H1 (cell line): ENCODE measurements at regions not wholly inside any gene's neighbourhood (a gene's known extent, or its start where the extent isn't known, plus 50 kb on each side); places are given as distances from the start of the nearest gene placed in this dataset.
A peak's percentile ranks its signal among the peaks of the same experiment; 100 is the strongest.

Experiments used
- CTCF ChIA-PET: fragments of 300-600 bp; sonication (Branson Sonifier 250); formaldehyde crosslinking; loops from one replicate; lab custom pipeline; 2021; ENCODE audit not compliant: partially characterized antibody; lab: Charles Lee
- POLR2A ChIA-PET: fragments of 300-600 bp; sonication (Branson Sonifier 250); formaldehyde crosslinking; loops from one replicate; lab custom pipeline; 2021; ENCODE audit warnings: inconsistent platforms; ENCODE audit not compliant: partially characterized antibody; lab: Charles Lee
- DNase-seq, 2 experiments: peaks; one replicate each; pipeline versions ENCODE4 v3.0.0 to v3.0.0-alpha.2; 2010 to 2022; ENCODE audit warnings: low spot score in 2 of 2, low read depth in 1 of 2, mixed read lengths in 1 of 2
- FAIRE-seq: peaks from 2 replicates; lab custom pipeline; 2011; peaks lifted over from hg19 to GRCh38; lab: Jason Lieb, UNC
- H2AFZ ChIP-seq: 2 replicates; pipeline ENCODE4 v1.8.1; 2012; ENCODE audit warnings: low read length, inconsistent platforms
- H2AK5ac ChIP-seq: 2 replicates; pipeline ENCODE4 v1.6.1; 2013; ENCODE audit warnings: low read depth, low read length
- H2BK120ac ChIP-seq: replicated peaks from 2 replicates; pipeline ENCODE3; 2013; ENCODE audit warnings: low read depth, low read length, inconsistent platforms
- H2BK12ac ChIP-seq: 2 replicates; pipeline ENCODE4 v1.6.1; 2013; ENCODE audit warnings: low read depth, low read length
- H2BK15ac ChIP-seq: 2 replicates; pipeline ENCODE4 v1.6.1; 2013; ENCODE audit warnings: low read length
- H2BK20ac ChIP-seq: 2 replicates; pipeline ENCODE4 v1.6.1; 2013; ENCODE audit warnings: low read length
- H2BK5ac ChIP-seq: 2 replicates; pipeline ENCODE4 v1.6.1; 2013; ENCODE audit warnings: low read depth, low read length
- H3K14ac ChIP-seq: 2 replicates; pipeline ENCODE4 v1.6.1; 2013; ENCODE audit warnings: inconsistent platforms; ENCODE audit not compliant: insufficient read length
- H3K18ac ChIP-seq: 2 replicates; pipeline ENCODE4 v1.6.1; 2013; ENCODE audit warnings: low read length; ENCODE audit errors: extremely low read depth
- H3K23ac ChIP-seq: 2 replicates; pipeline ENCODE4 v1.6.1; 2013; ENCODE audit warnings: inconsistent platforms; ENCODE audit not compliant: insufficient read length
- H3K23me2 ChIP-seq: 2 replicates; pipeline ENCODE4 v1.6.1; 2013; ENCODE audit warnings: low read depth, low read length
- H3K27ac ChIP-seq: 2 replicates; pipeline ENCODE4 v1.6.1; 2011; ENCODE audit warnings: low read depth, low read length, inconsistent platforms
- H3K27me3 ChIP-seq, 4 experiments: replicated peaks in 1 of 4; 1 replicate in 1 of 4; 2 replicates in 3 of 4; pipeline versions ENCODE4 v1.6.1 to v1.8.1; 2011 to 2013; ENCODE audit warnings: low read length in 3 of 4, mild to moderate bottlenecking in 3 of 4, inconsistent platforms in 2 of 4, mixed read lengths in 2 of 4, moderate library complexity in 1 of 4; ENCODE audit not compliant: control insufficient read depth in 3 of 4, insufficient read depth in 3 of 4; ENCODE audit errors: extremely low read depth in 1 of 4
- H3K36me3 ChIP-seq, 4 experiments: 2 replicates each; pipeline versions ENCODE4 v1.6.1 to v1.8.1; 2011 to 2013; ENCODE audit warnings: mild to moderate bottlenecking in 4 of 4, low read length in 3 of 4, moderate library complexity in 2 of 4, control low read depth in 1 of 4, inconsistent platforms in 1 of 4; ENCODE audit not compliant: insufficient read depth in 4 of 4, control insufficient read depth in 2 of 4
- H3K4ac ChIP-seq: replicated peaks from 2 replicates; pipeline ENCODE3; 2013; ENCODE audit warnings: low read length, low read depth, mixed read lengths, inconsistent platforms; ENCODE audit not compliant: insufficient read length
- H3K4me1 ChIP-seq, 4 experiments: replicated peaks in 1 of 4; 1 replicate in 1 of 4; 2 replicates in 3 of 4; pipeline versions ENCODE4 v1.6.1 to v1.8.1; 2011 to 2013; ENCODE audit warnings: low read length in 3 of 4, inconsistent platforms in 2 of 4, mixed read lengths in 1 of 4; ENCODE audit not compliant: insufficient read depth in 4 of 4, control insufficient read depth in 3 of 4
- H3K4me2 ChIP-seq, 2 experiments: 2 replicates each; pipeline versions ENCODE4 v1.6.1 to v1.8.1; 2011 to 2013; ENCODE audit warnings: low read depth in 2 of 2, low read length in 2 of 2, control low read depth in 1 of 2, inconsistent platforms in 1 of 2, mild to moderate bottlenecking in 1 of 2; ENCODE audit not compliant: insufficient read depth in 1 of 2
- H3K4me3 ChIP-seq, 4 experiments: fragments of 200-600, 300-600 bp in 1 of 4; sonication (generic), shearing (Covaris generic), sonication (Bioruptor Twin) in 1 of 4; 2 replicates each; pipeline versions ENCODE4 v1.5.1 to v1.8.1; 2011 to 2016; ENCODE audit warnings: low read length in 4 of 4, low read depth in 3 of 4, control low read depth in 2 of 4, inconsistent platforms in 2 of 4, mild to moderate bottlenecking in 2 of 4, mixed read lengths in 1 of 4, moderate library complexity in 1 of 4; ENCODE audit not compliant: insufficient read depth in 2 of 4; ENCODE audit errors: extremely low read depth in 1 of 4
- H3K56ac ChIP-seq: replicated peaks from 2 replicates; pipeline ENCODE3; 2013; ENCODE audit warnings: low read depth, mild to moderate bottlenecking, mixed read lengths, low read length, inconsistent platforms; ENCODE audit not compliant: insufficient read length
- H3K79me1 ChIP-seq: 2 replicates; pipeline ENCODE4 v1.6.1; 2013; ENCODE audit warnings: low read depth, low read length, control low read depth
- H3K79me2 ChIP-seq, 2 experiments: 2 replicates each; pipeline versions ENCODE4 v1.6.1 to v1.8.1; 2012 to 2013; ENCODE audit warnings: low read length in 2 of 2, mild to moderate bottlenecking in 2 of 2, inconsistent platforms in 1 of 2; ENCODE audit not compliant: insufficient read depth in 2 of 2, control insufficient read depth in 1 of 2
- H3K9ac ChIP-seq, 4 experiments: replicated peaks in 1 of 4; 1 replicate in 1 of 4; 2 replicates in 3 of 4; pipeline versions ENCODE4 v1.6.1 to v1.8.1; 2011 to 2013; ENCODE audit warnings: low read depth in 3 of 4, low read length in 3 of 4, control low read depth in 2 of 4, mild to moderate bottlenecking in 2 of 4, moderate library complexity in 2 of 4, inconsistent platforms in 1 of 4; ENCODE audit errors: extremely low read depth in 1 of 4
- H3K9me3 ChIP-seq, 2 experiments: 2 replicates each; pipeline versions ENCODE4 v1.6.1 to v1.8.1; 2012 to 2013; ENCODE audit warnings: mild to moderate bottlenecking in 2 of 2, moderate library complexity in 2 of 2, control low read depth in 1 of 2, inconsistent platforms in 1 of 2, low read depth in 1 of 2, low read length in 1 of 2, mixed read lengths in 1 of 2; ENCODE audit not compliant: insufficient read depth in 2 of 2
- H4K20me1 ChIP-seq, 2 experiments: replicated peaks in 1 of 2; 2 replicates each; pipeline versions ENCODE3 to v1.8.1; 2011 to 2013; ENCODE audit warnings: inconsistent platforms in 2 of 2, low read length in 2 of 2, mild to moderate bottlenecking in 1 of 2; ENCODE audit not compliant: insufficient read depth in 2 of 2, control insufficient read depth in 1 of 2
- H4K5ac ChIP-seq: 2 replicates; pipeline ENCODE4 v1.6.1; 2013; ENCODE audit warnings: low read length, low read depth, mixed read lengths, inconsistent platforms; ENCODE audit not compliant: insufficient read length
- H4K8ac ChIP-seq: 2 replicates; pipeline ENCODE4 v1.8.0; 2013; ENCODE audit warnings: mild to moderate bottlenecking, moderate library complexity, low read length, inconsistent platforms; ENCODE audit not compliant: insufficient read depth; ENCODE audit errors: extremely low read depth
- H4K91ac ChIP-seq: replicated peaks from 2 replicates; pipeline ENCODE3; 2013; ENCODE audit warnings: low read length, mixed read lengths, inconsistent platforms; ENCODE audit not compliant: insufficient read length
- BACH1 ChIP-seq: IDR thresholded peaks from 2 replicates; pipeline ENCODE4 v1.6.1; 2012; ENCODE audit warnings: low read length, improper control_type of control experiment
- MAFK ChIP-seq: IDR thresholded peaks from 2 replicates; pipeline ENCODE4 v1.6.1; 2012; ENCODE audit warnings: low read depth, mild to moderate bottlenecking, improper control_type of control experiment, low read length
- TEAD4 ChIP-seq: IDR thresholded peaks from 2 replicates; pipeline ENCODE4 v1.6.1; 2012; ENCODE audit warnings: low read depth, low read length, inconsistent platforms, mixed read lengths
- WGBS, 2 experiments: shearing (Covaris generic) in 1 of 2; methylation state at CpG; one replicate each; pipeline versions ENCODE4 v1.1.6 to v1.1.7; 2013 to 2015; ENCODE audit warnings: low lambda C conversion rate in 2 of 2, mixed read lengths in 2 of 2, inconsistent platforms in 1 of 2, low coverage in 1 of 2, missing lambda C conversion rate in 1 of 2; ENCODE audit not compliant: insufficient replicate concordance in 2 of 2, insufficient coverage in 1 of 2, insufficient read length in 1 of 2; ENCODE audit errors: extremely low coverage in 1 of 2, missing lambda C conversion rate in 1 of 2; 5-methylcytosine and 5-hydroxymethylcytosine counted together

DNA sequence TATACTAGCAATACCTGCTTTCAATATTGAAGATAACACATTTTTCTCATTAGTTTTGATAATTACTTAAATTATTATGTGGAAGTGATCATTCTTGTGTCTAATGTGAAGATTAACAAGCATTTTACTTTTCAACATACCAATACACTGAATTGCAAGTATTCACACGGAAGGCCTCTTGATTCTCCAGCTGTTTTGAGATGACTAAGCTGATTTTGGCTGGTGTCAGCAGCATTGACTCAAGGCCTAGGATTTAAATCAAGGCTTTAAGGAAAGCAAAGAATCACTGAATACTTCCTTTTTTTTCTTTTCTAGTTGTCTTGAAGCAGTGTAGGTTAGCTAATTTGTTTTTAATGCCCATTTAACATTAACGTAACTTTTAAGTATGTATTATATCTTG lies 373.7 kb downstream of the SRGAP2C start:
- FAIRE-seq (peak; percentile 65), DNase-seq (no peak)
- Histone ChIP-seq H3K23ac (no peak overlapping the region), H4K8ac (no peak overlapping the region), H2BK20ac (no peak overlapping the region), H3K4ac (no peak overlapping the region), H3K56ac (no peak overlapping the region), H3K23me2 (no peaks in the 10 kb centered on the region), H3K4me3 (no peak overlapping the region), H3K9ac (no peak overlapping the region), H2AK5ac (no peak overlapping the region), H3K4me1 (no peaks in the 10 kb centered on the region; a peak in 2 of 7 replicates), H3K9me3 (no peaks in the 10 kb centered on the region), H4K20me1 (no peaks in the 10 kb centered on the region), H3K79me2 (no peaks in the 10 kb centered on the region), H2BK15ac (no peak overlapping the region), H4K91ac (no peak overlapping the region), H3K27me3 (no peaks in the 10 kb centered on the region), H3K4me2 (no peak overlapping the region), H2BK12ac (no peak overlapping the region), H3K18ac (no peak overlapping the region), H2BK120ac (no peak overlapping the region), H4K5ac (no peak overlapping the region), H3K27ac (no peak overlapping the region), H3K14ac (no peak overlapping the region), H3K36me3 (no peaks in the 10 kb centered on the region), H2AFZ (no peak overlapping the region)
- POLR2A ChIA-PET = no interaction called here
- 58% methylated on average over 2 of the region's 2 CpGs; no CpG with 5 or more reads in 1 of the 2 experiments for WGBS, 2 experiments
- TF ChIP-seq TEAD4 = no peak
- peak; percentile 97 for TF ChIP-seq BACH1
- TF ChIP-seq MAFK = peak; percentile 88
- TF ChIP-seq, all 59 proteins: peak for 2
- no peak overlapping the region for H2BK5ac ChIP-seq
- CTCF ChIA-PET = no interaction called here
- no peaks in the 10 kb centered on the region for H3K79me1 ChIP-seq
